ENCODE measurements at regions not wholly inside any gene's neighbourhood (a gene's known extent, or its start where the extent isn't known, plus 50 kb on each side); places are given as distances from the start of the nearest gene placed in this dataset.

- TF ChIP-seq CTCF (IDR thresholded peaks at IDR 0.05) (no peak), ZFX (IDR thresholded peaks at IDR 0.05; ENCODE audit: borderline replicate concordance) (no peak)
Observed at GRCh38 chr4:136754810-136755530, 777.3 kb downstream of the PCDH18 start.
